GM19397 (cell line): ENCODE measurements at regions not wholly inside any gene's neighbourhood (a gene's known extent, or its start where the extent isn't known, plus 50 kb on each side); places are given as distances from the start of the nearest gene placed in this dataset.

Experiments
- ATAC-seq: cut with Tn5 transposase; IDR thresholded peaks from one replicate; pipeline ENCODE4 v1.9.1; 2021; ENCODE audit warnings: mild to moderate bottlenecking, moderate library complexity; ENCODE audit not compliant: unreplicated experiment

DNA sequence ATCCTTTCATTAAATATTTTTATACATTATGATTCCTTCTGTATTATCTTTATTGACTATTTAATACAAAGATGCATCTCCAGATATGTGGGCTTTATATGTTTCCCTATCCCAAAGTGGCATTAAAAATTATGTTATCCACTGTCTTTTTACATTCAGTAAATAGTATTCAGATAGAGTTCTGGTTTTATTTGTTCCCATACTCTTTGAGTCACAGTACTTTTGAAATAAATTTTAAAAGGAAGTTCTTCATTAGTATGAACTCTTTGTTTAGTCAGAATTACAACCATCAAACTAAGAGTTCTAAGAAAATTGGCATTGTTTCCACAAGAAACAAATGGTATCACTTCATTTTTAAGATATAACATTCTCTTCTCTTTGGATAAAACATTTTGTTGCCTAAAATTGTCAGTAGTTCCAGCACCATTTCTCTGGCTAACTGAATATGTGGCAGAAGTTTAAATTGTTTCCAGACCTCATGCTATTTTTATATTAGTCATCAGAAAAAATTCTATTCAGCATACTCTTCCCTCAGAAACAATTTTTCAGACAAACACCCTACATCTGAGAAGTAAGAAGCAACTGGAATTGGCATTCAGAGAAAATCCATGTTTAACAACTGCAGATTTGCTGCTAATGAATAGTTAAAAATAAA is 88.5 kb upstream of the COL5A2 start:
- ATAC-seq = no peak

DNA sequence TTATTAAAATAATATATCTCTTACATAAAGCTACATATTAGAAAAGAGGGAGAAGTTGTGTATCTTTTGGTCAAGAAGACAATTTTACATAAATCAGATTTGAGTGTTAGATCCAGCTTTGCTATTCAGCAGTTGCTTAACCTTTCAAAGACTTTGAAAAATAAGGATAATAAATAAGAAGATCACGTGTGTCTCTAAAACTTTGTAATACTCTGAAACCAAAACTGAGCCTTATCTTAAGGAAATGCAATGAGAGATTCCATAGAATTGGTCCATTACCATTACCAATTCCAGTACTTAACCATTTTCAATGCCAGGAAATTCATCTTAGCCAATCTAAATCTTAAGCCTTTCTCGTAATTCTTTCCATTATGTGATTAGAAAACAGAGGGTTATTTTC is 89.2 kb upstream of the COL5A2 start:
- ATAC-seq = no peak

DNA sequence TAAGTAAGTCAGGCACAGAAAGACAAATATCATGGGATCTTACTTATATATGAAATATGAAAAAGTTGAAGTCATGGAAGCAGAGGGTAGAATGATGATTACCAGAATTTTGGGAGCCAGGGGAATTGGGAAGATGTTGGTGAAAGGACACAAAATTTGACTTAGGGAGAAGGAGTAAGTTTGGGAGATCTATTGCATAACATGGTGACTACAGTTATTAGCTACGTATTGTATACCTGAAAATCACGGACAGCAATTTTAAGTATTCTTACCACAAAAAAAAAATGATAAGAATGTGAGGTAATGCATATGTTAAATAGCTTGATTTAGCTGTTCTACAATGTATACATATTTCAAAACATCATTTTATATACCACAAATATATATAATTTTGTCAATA is 94.2 kb upstream of the COL5A2 start:
- ATAC-seq = no peak

DNA sequence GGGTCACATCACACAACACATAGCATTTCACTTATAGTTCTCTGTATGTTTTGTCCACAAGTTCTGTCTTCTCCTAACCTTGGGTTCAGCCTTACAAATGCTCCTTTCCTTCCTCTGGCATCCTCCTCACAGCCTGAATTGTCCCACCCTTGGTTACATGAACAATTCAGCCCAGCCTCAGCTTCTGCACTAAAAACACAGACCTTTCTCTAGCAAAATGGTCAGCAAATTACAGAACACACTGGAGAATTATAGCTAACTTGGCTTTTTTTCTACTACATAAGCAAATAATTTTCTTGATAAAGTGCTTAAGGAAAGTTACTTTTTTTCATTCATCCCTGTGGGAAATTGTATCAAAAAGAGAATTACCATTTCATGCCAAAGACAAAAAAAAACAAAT is 94.8 kb upstream of the COL5A2 start:
- no peak for ATAC-seq

DNA sequence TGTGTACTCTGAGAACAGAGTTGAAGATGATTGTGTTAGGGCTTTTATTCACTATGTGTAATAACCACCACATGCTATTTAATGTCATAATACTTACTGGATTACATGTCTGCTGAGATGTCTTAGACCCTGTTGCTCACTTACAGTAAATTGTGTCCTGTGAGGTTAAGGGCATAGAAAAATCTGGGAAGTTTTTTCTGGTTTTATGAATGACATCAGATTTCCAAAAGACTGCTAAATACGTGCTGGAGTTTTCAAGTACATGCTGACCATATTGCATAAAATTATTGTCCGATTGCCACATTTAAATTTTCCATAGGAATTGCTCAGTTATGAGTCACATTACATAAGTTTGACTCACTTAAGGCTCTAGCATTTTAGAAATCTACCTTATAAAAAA is 96.7 kb upstream of the COL5A2 start:
- no peak for ATAC-seq

DNA sequence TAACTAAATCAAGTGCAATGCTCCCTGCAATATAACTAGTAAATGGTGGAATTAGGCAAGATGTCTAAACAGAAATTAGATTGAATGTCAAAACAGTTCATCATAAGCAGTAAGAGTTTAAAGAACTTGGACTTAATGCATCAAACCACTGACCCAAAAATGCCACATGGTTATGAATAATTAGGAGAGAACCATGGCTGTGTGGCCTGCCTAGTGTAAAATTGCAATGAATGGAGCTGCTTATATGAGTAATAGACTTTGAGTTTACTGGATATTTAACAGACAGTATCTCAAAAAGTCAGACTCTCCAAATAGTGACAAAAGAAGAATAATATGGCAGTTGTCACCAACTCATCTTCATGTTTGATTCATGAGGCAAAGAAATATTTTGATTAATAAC is 101.6 kb upstream of the COL5A2 start:
- ATAC-seq = no peak

DNA sequence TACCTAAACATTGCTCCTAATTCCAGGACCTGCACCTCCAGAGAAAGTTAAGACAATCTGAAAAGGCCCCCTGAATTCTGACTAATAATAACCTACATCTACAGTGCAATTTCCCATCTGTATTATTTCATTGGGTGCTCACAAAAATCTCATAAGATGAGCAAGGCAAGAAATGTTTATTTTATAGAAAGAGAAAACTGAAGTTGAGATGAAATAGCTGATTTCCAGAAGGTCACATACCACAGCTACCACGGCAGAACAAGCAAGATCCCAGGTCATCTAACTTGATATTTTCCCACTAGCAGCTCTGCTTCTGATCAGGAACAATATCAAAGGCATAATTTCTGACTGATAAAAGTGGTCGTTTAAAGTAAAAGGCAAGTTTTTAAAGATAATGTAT is 105.8 kb upstream of the COL5A2 start:
- no peak for ATAC-seq

DNA sequence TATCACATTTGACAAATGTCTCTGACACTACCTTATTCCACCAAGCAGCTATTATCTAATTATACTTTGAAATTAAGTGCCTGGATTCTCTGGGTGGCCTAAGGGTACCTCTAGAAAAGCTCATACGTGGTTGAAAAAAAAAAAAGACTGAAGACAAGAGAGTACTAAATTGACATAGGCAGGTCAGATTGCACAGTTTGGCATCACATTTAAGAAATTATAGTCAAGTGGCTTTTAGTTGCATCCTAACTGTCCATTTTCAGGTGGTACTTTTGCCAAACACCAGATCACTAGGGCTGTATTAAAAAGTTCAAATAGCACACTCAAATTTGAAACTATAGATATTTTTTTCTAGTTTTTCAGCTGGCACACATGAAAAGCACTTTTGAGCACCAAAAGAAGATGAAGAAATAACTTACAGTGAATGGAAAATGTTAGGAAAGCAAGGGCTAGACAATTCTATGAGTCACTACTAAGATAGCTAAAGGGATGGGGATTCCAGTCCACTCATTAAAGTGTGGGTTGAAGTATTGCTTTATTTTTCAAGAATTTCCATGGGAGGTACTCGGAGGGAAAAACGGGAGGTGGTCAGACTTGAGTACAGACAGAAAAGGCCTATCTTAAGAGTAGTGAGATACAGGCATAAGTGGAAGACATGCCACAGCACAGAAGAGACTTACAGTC is 106.5 kb upstream of the COL5A2 start:
- no peak for ATAC-seq

DNA sequence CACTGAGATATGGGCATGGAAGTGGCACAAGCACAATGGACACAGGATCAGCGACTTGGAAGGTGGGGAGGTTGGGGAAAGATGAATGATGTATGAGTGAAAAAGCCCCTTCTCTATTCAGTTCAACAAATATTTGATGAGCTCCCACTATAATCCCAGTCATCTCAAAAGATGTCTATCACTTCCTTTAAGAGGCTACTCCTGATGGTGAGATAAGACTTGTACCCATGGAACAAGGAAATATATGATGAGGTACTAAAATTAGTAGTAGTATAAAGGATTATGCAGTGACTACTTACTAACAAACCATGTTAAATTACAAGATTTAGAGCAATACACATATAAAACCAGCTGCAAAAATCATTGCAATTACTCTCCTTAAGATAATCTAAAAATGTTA is 107.8 kb upstream of the COL5A2 start:
- no peak for ATAC-seq

DNA sequence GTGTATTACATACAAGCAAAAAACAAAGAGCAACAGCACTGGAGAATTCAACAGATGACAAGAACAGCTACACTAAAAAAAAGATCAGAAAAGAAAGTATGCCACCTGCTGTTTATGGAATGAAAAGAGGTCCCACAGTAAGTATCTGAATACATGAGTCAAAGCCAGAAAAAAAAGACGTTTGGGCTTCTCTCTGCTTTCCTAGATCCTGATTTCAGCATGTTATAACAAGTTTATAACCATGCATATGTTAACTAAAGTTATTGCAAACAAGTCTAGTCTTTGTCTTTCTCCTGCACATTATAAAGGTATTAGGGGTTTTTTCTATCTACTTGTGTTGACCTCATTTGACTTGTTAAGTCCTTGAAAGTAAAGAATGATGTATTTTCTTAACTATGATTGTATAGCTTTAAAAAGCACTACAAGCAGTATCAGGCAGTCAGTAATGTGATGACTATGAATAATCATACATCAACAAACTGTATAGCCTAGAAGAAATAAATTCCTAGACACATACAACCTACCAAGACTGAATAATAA is 108.5 kb upstream of the COL5A2 start:
- ATAC-seq = peak; percentile 69

DNA sequence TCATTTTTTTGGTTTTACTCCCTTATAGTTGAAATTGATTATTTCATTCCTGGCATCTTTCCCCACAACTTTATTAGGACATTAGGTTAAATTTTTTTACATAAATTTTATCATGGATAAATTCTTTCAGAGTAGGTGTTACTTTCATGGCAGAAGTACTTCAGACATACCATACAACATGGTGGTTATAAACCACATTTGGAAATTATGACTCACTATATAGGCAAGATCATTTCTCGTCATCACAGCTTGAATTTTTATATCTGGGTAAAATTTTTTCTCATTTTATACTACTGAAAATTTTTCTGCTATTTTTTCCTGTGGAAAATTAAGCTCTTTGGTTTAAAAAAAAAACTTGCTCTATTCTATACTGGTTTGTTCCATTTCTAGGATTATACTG is 111.9 kb upstream of the COL5A2 start:
- ATAC-seq = no peak

DNA sequence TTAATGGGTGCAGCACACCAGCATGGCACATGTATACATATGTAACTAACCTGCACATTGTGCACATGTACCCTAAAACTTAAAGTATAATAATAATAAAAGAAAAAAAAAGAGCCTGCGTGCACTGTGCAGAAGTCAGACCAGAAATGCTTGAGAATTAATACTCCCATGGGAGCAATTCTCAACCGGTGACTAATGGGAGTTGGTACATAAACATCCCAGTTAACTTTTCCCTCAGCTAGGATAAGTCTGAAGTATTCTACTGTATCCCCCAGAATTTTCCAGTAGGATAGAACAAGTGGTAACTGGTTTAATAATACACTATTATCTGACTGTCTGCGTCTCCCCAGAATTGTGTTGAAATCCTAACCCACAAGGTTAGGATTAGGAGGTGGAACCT is 113.6 kb upstream of the COL5A2 start:
- no peak for ATAC-seq

DNA sequence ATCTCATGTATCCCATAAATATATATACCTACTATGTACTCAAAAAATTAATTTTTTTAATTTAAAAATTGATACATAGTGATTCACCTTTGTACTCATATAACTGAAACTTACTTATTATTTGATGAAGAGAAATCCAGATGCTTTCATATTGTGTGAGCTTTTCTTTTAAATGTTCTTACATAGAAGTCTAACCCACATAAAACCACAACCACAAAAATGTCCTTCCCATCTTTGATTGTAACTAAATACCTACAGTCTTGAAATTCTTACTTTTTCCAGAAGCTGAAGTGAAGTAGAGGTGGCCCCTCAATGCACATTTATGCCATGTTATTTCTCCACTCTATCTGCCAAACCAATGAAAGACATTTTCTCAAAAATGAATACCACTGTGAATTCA is 117.9 kb upstream of the COL5A2 start:
- no peak for ATAC-seq

DNA sequence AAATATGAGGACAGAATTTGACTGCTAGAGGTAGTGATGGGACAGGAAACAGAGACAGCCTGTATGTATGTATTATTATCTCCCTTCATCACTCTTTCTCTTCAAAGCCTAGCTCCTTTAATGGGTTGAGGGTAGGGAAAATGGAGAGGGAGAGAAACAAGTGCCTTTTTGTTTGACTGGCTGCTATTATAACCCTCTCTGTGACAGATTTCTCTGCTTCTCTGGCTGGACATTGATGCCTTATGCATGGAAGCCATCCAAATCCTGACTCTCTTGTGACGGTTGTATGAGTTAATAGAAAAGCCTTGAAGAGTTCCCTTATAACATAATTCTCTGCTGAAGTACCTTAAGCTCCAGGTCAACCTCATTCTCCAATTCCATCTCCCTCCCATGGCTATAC is 118.5 kb upstream of the COL5A2 start:
- ATAC-seq = no peak

DNA sequence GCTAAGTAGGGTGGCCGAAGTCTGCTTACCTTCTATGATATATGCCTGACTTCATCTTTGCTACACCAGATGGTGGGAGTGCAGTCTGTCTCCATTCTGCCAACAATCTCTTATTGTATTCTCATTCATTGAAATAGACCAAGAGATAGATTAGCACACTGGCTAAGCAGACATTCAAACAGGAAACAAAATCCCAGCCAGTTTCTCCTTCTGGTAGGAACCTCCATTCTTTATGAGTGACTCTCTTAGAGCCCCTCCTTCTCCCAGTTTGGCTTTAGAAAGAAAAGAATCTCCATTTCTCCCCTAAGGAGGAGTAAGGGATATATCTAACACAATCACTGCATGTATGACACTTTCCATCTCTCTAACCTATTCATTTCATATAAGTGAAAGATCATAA is 118.9 kb upstream of the COL5A2 start:
- no peak for ATAC-seq

DNA sequence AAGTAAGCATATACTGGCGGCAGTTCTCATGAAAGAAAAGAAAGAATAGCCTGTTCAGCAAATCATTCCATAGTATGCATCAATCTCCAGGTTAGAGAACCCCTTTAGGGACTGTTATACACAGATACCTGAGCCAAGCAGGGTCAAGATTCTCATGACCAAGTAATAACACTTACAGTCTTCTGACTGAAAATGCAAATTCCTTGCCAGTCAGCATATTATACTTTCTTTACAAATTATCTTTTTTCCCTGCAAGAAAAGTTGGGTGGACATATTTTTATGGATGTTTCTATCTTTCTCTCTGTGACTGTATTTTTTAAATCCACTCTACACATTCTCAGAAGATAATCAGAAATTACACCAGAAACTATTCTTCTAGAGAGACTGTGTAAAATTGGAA is 120.4 kb upstream of the COL5A2 start:
- ATAC-seq = no peak

DNA sequence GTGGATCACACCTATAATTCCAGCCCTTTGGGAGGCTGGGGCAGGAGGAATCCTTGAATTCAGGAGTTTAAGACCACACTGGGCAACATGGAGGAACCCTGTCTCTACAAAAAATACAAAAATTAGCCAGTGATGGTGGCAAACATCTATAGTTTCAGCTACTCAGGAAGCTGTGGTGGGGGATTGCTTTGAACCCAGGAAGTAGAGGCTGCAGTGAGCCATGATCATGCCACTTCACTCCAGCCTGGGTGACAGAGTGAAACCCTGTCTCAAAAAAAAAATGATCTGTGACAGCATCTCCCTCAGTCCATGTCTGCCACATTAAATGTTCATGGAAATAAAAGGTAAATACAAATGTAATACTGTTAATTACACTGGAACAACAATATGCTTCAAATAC is 121.4 kb upstream of the COL5A2 start:
- no peak for ATAC-seq

DNA sequence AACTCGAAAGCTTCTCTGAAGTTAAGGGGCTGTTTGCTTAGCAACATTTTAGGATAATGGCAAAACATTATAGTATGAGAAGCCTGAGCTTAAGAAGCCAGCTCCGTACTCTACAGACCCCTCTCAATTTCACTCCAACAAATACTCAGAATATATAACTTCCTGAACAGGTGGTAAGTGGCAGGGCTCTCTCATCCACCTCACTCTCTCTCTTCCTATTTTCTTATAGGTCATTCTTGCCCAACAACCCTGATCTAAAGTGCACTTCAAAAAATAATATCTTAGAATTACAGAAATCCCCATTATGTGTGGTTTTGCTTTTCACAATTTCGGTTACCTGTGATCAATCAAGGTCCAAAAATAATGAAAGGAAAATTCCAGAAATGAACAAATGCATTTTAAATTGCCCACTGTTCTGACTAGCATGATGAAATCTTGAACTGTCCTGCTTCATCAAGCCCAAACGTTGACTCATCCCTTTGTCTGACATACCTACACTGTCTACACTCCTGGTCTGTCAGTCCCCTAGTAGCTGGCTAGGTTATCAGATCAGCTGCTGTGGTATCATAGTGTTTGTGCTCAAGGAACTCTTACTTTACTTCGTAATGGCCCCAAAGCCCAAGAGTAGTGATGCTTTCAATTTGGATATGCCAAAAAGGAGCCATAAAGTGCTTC is 122.8 kb upstream of the COL5A2 start:
- ATAC-seq = no peak

DNA sequence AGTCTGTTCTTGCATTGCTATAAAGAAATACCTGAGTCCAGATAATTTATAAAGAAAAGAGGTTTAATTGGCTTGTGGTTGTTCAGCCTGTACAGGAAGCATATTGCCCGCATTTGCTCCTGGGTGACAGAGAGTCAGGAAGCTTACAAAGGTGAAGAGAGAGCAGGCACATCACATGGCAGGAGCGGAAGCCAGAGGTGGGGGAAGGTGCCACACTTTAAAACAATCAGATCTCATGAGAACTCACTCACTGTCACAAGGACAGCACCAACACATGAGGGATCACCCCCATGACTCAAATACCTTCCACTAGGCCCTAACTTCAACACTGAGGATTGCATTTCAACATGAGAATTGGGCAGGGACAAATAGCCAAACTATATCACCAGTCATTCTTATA is 124.8 kb upstream of the COL5A2 start:
- ATAC-seq = no peak

DNA sequence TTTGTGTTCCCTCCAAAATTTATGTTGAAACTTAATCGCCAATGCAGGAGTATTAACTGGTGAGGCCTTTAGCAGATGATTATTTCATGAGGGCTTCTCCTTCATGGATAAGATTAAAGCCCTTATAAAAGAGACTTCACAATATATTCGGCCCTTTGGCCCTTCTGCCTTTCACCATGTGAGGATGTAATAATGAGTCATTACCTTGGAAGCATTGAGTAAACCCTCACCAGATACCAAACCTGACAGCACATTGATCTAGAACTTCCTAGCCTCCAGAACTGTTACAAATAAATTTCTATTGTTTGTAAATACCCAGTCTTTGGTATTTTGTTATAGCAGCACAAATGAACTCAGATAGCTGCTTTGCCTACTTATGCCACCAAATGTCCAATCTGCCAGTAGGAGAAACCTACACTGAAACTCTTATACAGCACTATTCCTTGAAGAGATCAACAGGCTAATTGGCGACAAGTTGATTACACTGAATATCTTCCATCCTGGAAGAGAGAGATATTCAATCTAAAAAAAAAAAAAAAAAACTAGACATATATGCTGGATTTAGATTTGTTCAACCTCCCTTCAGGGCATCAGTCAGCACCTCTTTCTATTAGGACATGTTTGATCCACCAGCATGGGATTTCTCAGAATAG is 125.9 kb upstream of the COL5A2 start:
- ATAC-seq = no peak

DNA sequence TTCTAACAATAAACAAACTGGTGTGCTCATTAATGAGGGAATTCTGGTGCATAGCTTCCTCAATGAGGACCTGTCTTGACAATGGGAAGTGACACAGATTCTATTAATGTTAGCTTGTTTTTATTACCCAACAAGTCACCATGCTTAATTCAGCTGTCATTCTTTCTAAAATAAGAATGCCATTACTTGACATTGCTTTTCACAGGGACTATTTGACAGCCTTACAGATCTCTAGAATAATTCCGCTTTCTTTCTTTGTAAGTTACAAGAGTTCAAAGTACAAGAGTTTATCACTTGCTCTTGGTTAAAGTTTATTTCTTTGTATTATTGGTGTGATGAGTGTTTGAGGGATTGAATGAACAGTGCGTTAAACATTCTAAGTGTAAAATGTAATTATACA is 127.0 kb upstream of the COL5A2 start:
- ATAC-seq = no peak
